Endodermal cell (in vitro differentiated cells): ENCODE measurements at regions not wholly inside any gene's neighbourhood (a gene's known extent, or its start where the extent isn't known, plus 50 kb on each side); places are given as distances from the start of the nearest gene placed in this dataset.
A peak's percentile ranks its signal among the peaks of the same experiment; 100 is the strongest.

Source experiments
- DNase-seq: peaks from one replicate; pipeline ENCODE4 v3.0.0-alpha.2; 2017
- H3K27ac ChIP-seq: 2 replicates; pipeline ENCODE4 v1.5.1; 2013; ENCODE audit warnings: mild to moderate bottlenecking, low read depth, low read length, moderate library complexity
- H3K27me3 ChIP-seq: 2 replicates; pipeline ENCODE4 v1.6.1; 2013; ENCODE audit warnings: mild to moderate bottlenecking, low read length, moderate library complexity; ENCODE audit not compliant: insufficient read depth, control insufficient read depth, poor library complexity, severe bottlenecking
- H3K36me3 ChIP-seq: 2 replicates; pipeline ENCODE4 v1.7.0; 2013; ENCODE audit warnings: mild to moderate bottlenecking, low read length, moderate library complexity; ENCODE audit not compliant: control insufficient read depth, insufficient read depth
- H3K4me1 ChIP-seq: one replicate; pipeline ENCODE4 v1.7.0; 2013; ENCODE audit warnings: low read length; ENCODE audit not compliant: control insufficient read depth, insufficient read depth
- H3K4me3 ChIP-seq: 2 replicates; pipeline ENCODE4 v1.5.1; 2013; ENCODE audit warnings: mild to moderate bottlenecking, low read length, moderate library complexity
- H3K9ac ChIP-seq: 2 replicates; pipeline ENCODE4 v1.6.1; 2013; ENCODE audit warnings: mild to moderate bottlenecking, low read length, moderate library complexity; ENCODE audit not compliant: poor library complexity, severe bottlenecking; ENCODE audit errors: extremely low read depth
- H3K9me3 ChIP-seq: 2 replicates; pipeline ENCODE4 v1.6.1; 2013; ENCODE audit warnings: mild to moderate bottlenecking, low read length, moderate library complexity; ENCODE audit not compliant: control insufficient read depth
- H3K27ac Mint-ChIP-seq: 2 replicates; pipeline ENCODE4 v1.8.0; 2020; ENCODE audit warnings: mixed read lengths
- H3K27me3 Mint-ChIP-seq: 2 replicates; pipeline ENCODE4 v1.8.0; 2021; ENCODE audit warnings: mild to moderate bottlenecking, mixed read lengths; ENCODE audit not compliant: insufficient read depth
- H3K36me3 Mint-ChIP-seq: 2 replicates; pipeline ENCODE4 v1.8.0; 2020; ENCODE audit warnings: low read depth, mixed read lengths
- H3K4me1 Mint-ChIP-seq: 2 replicates; pipeline ENCODE4 v1.8.0; 2020; ENCODE audit warnings: mixed read lengths
- H3K4me3 Mint-ChIP-seq: 2 replicates; pipeline ENCODE4 v1.8.0; 2020; ENCODE audit warnings: mild to moderate bottlenecking, moderate library complexity, mixed read lengths
- H3K9me3 Mint-ChIP-seq: 2 replicates; pipeline ENCODE4 v1.8.0; 2020; ENCODE audit warnings: mild to moderate bottlenecking, mixed read lengths
- CTCF ChIP-seq: fragments of 200-600 bp; sonication (generic); conservative IDR thresholded peaks from 2 replicates; pipeline ENCODE4 v1.5.0; 2021; ENCODE audit warnings: antibody characterized with exemption, mild to moderate bottlenecking
- WGBS, 2 experiments: methylation state at CpG; one replicate each; pipeline versions ENCODE4 v1.1.5 to v1.1.7; 2013; ENCODE audit warnings: missing lambda C conversion rate in 2 of 2, mixed read lengths in 1 of 2; ENCODE audit not compliant: insufficient coverage in 1 of 2, insufficient read length in 1 of 2; 5-methylcytosine and 5-hydroxymethylcytosine counted together

- Histone ChIP-seq H3K36me3 (no peaks in the 10 kb centered on the region), H3K4me1 (peaks cover 7% of the 10 kb centered on the region), H3K27me3 (peaks cover 33% of the 10 kb centered on the region), H3K9ac (no peak overlapping the region), H3K27ac (no peak overlapping the region), H3K9me3 (no peaks in the 10 kb centered on the region), H3K4me3 (no peak overlapping the region)
- Mint-ChIP-seq H3K4me1 (peaks cover 29% of the 10 kb centered on the region), H3K4me3 (no peak overlapping the region), H3K27ac (no peak overlapping the region), H3K27me3 (peaks cover 64% of the 10 kb centered on the region), H3K9me3 (no peaks in the 10 kb centered on the region), H3K36me3 (no peaks in the 10 kb centered on the region)
- WGBS, 2 experiments: 66 to 70% methylated on average over 5 of the region's 5 CpGs
- no peak for TF ChIP-seq CTCF
- DNase-seq: peak; percentile 81
These were observed 468.7 kb upstream of the C16orf82 start for GRCh38 chr16:26598061-26598460.

GRCh38 chr16:26598998-26599784 lies 467.5 kb upstream of the C16orf82 start:
- H3K36me3 Mint-ChIP-seq: no peaks in the 10 kb centered on the region
- 79 to 83% methylated on average over 5 to 7 of the region's 7 CpGs for WGBS, 2 experiments
- Histone ChIP-seq H3K9ac (no peak overlapping the region), H3K36me3 (no peaks in the 10 kb centered on the region), H3K9me3 (no peaks in the 10 kb centered on the region), H3K27ac (peak overlapping the region; percentile 82), H3K4me3 (no peak overlapping the region), H3K27me3 (peaks cover 22% of the 10 kb centered on the region), H3K4me1 (peaks cover 7% of the 10 kb centered on the region)
- peak overlapping the region; percentile 62 for H3K27ac Mint-ChIP-seq
- no peak for TF ChIP-seq CTCF
- H3K4me3 Mint-ChIP-seq: no peak overlapping the region
- DNase-seq: peak; percentile 64
- no peaks in the 10 kb centered on the region for H3K9me3 Mint-ChIP-seq
- H3K27me3 Mint-ChIP-seq: peaks cover 58% of the 10 kb centered on the region
- peaks cover 30% of the 10 kb centered on the region for H3K4me1 Mint-ChIP-seq

DNA sequence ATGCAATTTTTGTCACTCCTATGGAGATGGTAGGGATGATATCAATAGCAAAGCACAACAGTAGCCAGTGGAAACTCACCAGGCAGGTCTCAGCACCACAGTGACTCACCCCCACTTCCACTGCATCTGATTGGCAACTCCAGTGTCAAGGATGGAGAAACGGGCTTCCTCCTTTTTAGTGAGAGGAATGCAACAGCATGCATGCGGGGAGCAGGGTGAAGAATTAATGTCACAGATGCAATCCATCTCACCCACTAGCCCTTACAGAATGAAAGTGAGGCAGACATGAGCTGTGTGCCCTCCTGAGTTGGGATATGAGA lies 467.0 kb upstream of the C16orf82 start:
- H3K27ac Mint-ChIP-seq: peak overlapping the region; percentile 62
- no peaks in the 10 kb centered on the region for H3K36me3 Mint-ChIP-seq
- Histone ChIP-seq H3K27ac (peak overlapping the region; percentile 19), H3K4me3 (no peak overlapping the region), H3K4me1 (peaks cover 8% of the 10 kb centered on the region), H3K9ac (no peak overlapping the region), H3K36me3 (no peaks in the 10 kb centered on the region), H3K27me3 (peaks cover 16% of the 10 kb centered on the region), H3K9me3 (no peaks in the 10 kb centered on the region)
- DNase-seq: peak; percentile 69
- H3K27me3 Mint-ChIP-seq: peaks cover 54% of the 10 kb centered on the region
- WGBS, 2 experiments: 80 to 83% methylated on average over 1 to 2 of the region's 2 CpGs
- TF ChIP-seq CTCF: no peak
- no peak overlapping the region for H3K4me3 Mint-ChIP-seq
- peaks cover 32% of the 10 kb centered on the region for H3K4me1 Mint-ChIP-seq
- no peaks in the 10 kb centered on the region for H3K9me3 Mint-ChIP-seq
